Osteocyte (in vitro differentiated cells): ENCODE measurements at regions not wholly inside any gene's neighbourhood (a gene's known extent, or its start where the extent isn't known, plus 50 kb on each side); places are given as distances from the start of the nearest gene placed in this dataset.
"Not testable (repeated sequence)": the region's sequence is repeated elsewhere in the genome, so short reads cannot be mapped to it uniquely, and the experiment has no call there.

ENCODE experiments used
- DNase-seq: peaks from one replicate; pipeline ENCODE4 v3.0.0; 2021; ENCODE audit warnings: mixed read lengths; ENCODE audit not compliant: unreplicated experiment; ENCODE audit errors: extremely low spot score
- H3K27ac Mint-ChIP-seq: one replicate; pipeline ENCODE4 v1.8.0; 2021; ENCODE audit warnings: mild to moderate bottlenecking, mixed read lengths; ENCODE audit not compliant: unreplicated experiment
- H3K27me3 Mint-ChIP-seq: one replicate; pipeline ENCODE4 v1.8.0; 2021; ENCODE audit warnings: mixed read lengths; ENCODE audit not compliant: unreplicated experiment
- H3K36me3 Mint-ChIP-seq: one replicate; pipeline ENCODE4 v1.8.0; 2021; ENCODE audit warnings: mixed read lengths; ENCODE audit not compliant: unreplicated experiment
- H3K4me1 Mint-ChIP-seq: one replicate; pipeline ENCODE4 v1.8.0; 2021; ENCODE audit warnings: mixed read lengths; ENCODE audit not compliant: unreplicated experiment
- H3K4me3 Mint-ChIP-seq: one replicate; pipeline ENCODE4 v1.8.0; 2021; ENCODE audit warnings: mild to moderate bottlenecking, moderate library complexity, mixed read lengths; ENCODE audit not compliant: unreplicated experiment
- H3K9me3 Mint-ChIP-seq: one replicate; pipeline ENCODE4 v1.8.0; 2021; ENCODE audit warnings: mixed read lengths; ENCODE audit not compliant: unreplicated experiment
- CTCF ChIP-seq: fragments of 200-600 bp; sonication (generic); IDR thresholded peaks from 2 replicates; pipeline ENCODE4 v1.5.0; 2021; ENCODE audit warnings: antibody characterized with exemption, mild to moderate bottlenecking, moderate library complexity

GRCh38 chr4:104334410-104334809 is 160.3 kb downstream of the CXXC4 start:
- Mint-ChIP-seq H3K27ac (no peak overlapping the region), H3K36me3 (no peaks in the 10 kb centered on the region), H3K4me1 (no peaks in the 10 kb centered on the region), H3K4me3 (no peak overlapping the region), H3K9me3 (peaks cover 37% of the 10 kb centered on the region), H3K27me3 (no peaks in the 10 kb centered on the region)
- TF ChIP-seq CTCF, result no peak
- DNase-seq, result no peak

GRCh38 chr4:104330125-104330905 is 164.4 kb downstream of the CXXC4 start:
- no peak overlapping the region for H3K27ac Mint-ChIP-seq
- peaks cover 37% of the 10 kb centered on the region for H3K9me3 Mint-ChIP-seq
- no peaks in the 10 kb centered on the region for H3K27me3 Mint-ChIP-seq
- TF ChIP-seq CTCF, result no peak
- no peaks in the 10 kb centered on the region for H3K4me1 Mint-ChIP-seq
- no peak overlapping the region for H3K4me3 Mint-ChIP-seq
- no peaks in the 10 kb centered on the region for H3K36me3 Mint-ChIP-seq
- DNase-seq, result no peak

- not testable (repeated sequence) for H3K27ac Mint-ChIP-seq, DNase-seq
Measured at GRCh38 chr4:104326991-104327694, 167.6 kb downstream of the CXXC4 start.

GRCh38 chr4:104302731-104303130 is 192.0 kb downstream of the CXXC4 start:
- Mint-ChIP-seq H3K36me3 (no peaks in the 10 kb centered on the region), H3K4me1 (no peaks in the 10 kb centered on the region), H3K4me3 (no peak overlapping the region), H3K27ac (no peak overlapping the region), H3K27me3 (no peaks in the 10 kb centered on the region), H3K9me3 (peaks cover 10% of the 10 kb centered on the region)
- TF ChIP-seq CTCF, result no peak
- DNase-seq, result no peak

More at GRCh38 chr4:104326991-104327694, 167.6 kb downstream of the CXXC4 start:
- peaks cover 18% of the 10 kb centered on the region for H3K9me3 Mint-ChIP-seq
- not testable (repeated sequence) for H3K4me3 Mint-ChIP-seq, H3K4me1 Mint-ChIP-seq, H3K27me3 Mint-ChIP-seq, H3K36me3 Mint-ChIP-seq

- no peaks in the 10 kb centered on the region for H3K27me3 Mint-ChIP-seq
- H3K27ac Mint-ChIP-seq, result no peak overlapping the region
- TF ChIP-seq CTCF, result no peak
- H3K4me3 Mint-ChIP-seq, result no peak overlapping the region
- no peaks in the 10 kb centered on the region for H3K36me3 Mint-ChIP-seq
- peaks cover 6% of the 10 kb centered on the region for H3K9me3 Mint-ChIP-seq
- H3K4me1 Mint-ChIP-seq, result no peaks in the 10 kb centered on the region
- DNase-seq, result no peak
Measured at GRCh38 chr4:104294811-104295210, 199.9 kb downstream of the CXXC4 start.
